Right ventricle myocardium inferior (tissue), 1 donor: ENCODE measurements at regions not wholly inside any gene's neighbourhood (a gene's known extent, or its start where the extent isn't known, plus 50 kb on each side); places are given as distances from the start of the nearest gene placed in this dataset.

Source experiments
- ATAC-seq: fragments of 200-7000 bp; cut with Tn5 transposase; one replicate; pipeline ENCODE4 v1.9.1; 2020; ENCODE audit warnings: mild to moderate bottlenecking, moderate library complexity
- DNase-seq: peaks from one replicate; pipeline ENCODE4 v3.0.0; 2021; ENCODE audit errors: missing footprints
- intact Hi-C: fragments of 100-400 bp; cut with DNase I; formaldehyde crosslinking; loops from one replicate; pipeline ENCODE4 v1.11.0; 2022
- donor health status: DM: no; HTN: yes; CAD: no; lungs with severe emphysema.

DNA sequence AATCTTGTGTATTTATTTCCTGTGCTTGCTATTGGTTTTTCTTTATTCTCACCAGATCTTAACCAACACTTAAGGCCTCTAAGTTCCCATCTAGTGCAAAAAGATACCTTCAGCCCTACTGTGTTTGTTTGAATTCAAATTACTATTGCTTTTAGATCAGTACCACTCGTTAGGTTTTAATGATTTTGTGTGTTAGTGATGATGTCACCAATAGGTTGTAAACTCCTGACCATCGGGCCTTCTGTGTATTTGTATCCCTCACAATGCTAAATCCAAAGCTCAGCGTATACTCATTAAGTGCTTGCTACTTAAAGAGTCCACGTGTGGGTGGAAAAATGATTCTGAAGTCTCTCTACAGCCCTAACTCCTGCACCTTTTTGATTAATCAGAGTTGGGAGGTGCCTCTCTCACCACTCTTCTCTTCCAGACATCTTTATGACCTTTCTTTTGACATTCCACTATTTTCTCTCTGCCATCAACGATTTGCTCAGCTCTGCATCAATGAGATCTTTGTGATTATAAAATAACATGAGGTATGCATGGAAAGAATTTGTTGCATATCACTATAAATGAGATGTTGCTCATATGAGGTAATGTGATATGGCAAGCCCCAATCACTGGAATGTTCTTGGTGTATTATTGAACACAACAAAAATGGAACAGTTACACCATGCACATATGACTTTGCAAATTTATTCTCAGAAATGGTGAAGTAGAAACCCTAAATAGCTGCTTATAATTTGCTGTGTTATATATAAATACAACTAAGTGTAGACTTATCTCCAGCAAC is 55.1 kb upstream of the LAMA2 start:
- intact Hi-C loops = no loop called here
- ATAC-seq (peak; percentile 39), DNase-seq (no peak)

DNA sequence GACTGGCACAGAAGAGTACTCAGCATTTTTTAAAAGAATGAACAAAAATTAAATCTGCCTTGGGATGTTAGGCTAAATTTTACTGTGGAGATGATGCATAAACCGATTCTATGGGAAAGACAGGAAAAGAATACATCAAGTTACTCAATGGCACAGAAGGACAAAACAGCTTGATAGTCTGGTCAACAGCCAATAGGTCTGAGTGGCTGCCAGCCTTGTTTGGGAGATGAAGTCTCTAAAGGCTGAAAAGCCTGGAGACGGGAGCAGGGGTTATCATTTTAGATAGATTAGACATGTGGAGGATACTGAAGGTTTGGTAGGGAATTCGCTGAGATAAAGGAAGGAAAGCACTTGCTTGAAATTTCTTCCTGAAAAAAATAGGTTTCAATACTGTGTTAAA is 56.3 kb upstream of the LAMA2 start:
- peak; percentile 56 for DNase-seq
- peak; percentile 23 for ATAC-seq
- intact Hi-C loops = no loop called here

GRCh38 chr6:128822271-128822670 is 60.7 kb upstream of the LAMA2 start:
- DNase-seq (peak; percentile 48), ATAC-seq (no peak)
- intact Hi-C loops = no loop called here

DNA sequence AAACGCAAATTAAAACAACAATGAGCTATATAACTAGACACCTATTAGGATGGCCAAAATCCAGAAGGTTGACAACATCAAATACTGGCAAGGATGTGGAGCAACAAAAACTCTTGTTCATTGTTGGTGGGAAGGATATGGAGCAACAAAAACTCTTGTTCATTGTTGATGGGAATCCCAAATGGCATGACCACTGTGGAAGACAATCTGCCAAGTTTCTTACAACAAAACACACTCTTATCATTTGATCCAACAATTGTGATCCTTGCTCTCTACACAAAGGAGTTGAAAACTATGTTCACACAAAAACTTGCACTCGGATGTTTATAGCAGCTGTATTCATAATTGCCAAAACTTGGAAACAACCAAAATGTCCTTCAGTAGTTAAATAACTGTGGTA is 61.8 kb upstream of the LAMA2 start:
- intact Hi-C loops = no loop called here
- DNase-seq (no peak), ATAC-seq (peak; percentile 46)

- DNase-seq = no peak
- intact Hi-C loops = loop anchor here (5.0 to 10.0 kb wide), 4 partner anchors 73 to 566 kb away; partner anchors contain the start of gene LAMA2
- no peak for ATAC-seq
Observed at GRCh38 chr6:128808856-128809255, 74.1 kb upstream of the LAMA2 start.

- ATAC-seq (no peak), DNase-seq (no peak)
- intact Hi-C loops = loop anchor here (5.0 to 10.0 kb wide), 4 partner anchors 75 to 567 kb away; partner anchors contain the start of gene LAMA2
Observed at GRCh38 chr6:128807577-128807976, 75.4 kb upstream of the LAMA2 start.

DNA sequence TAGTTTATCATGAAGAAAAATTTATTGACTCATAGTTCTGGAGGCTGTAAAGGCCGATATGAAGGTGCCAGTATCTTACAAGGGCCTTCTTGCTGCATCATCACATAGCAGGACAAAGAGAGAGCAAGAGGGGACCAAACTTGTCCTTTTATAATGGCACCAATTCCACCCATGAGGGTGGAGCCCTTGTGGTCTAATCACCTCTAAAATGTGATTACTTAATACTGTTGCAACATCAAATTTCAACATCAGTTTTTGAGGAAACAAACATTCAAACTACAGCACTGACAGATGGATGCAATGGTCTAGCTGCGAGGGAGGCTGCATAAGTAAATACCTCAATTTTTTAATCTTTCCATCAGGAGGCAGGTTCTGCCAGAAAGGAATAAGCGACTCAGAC is 76.7 kb upstream of the LAMA2 start:
- intact Hi-C loops = loop anchor here (5.0 to 10.0 kb wide), 4 partner anchors 76 to 569 kb away; partner anchors contain the start of gene LAMA2
- no peak for DNase-seq
- peak; percentile 83 for ATAC-seq

- intact Hi-C loops = loop anchor here (10.0 kb wide), 1 partner anchor 571 kb away; no protein-coding TSS in a partner anchor
- DNase-seq (no peak), ATAC-seq (peak; percentile 81)
Observed at GRCh38 chr6:128803911-128804310, 79.0 kb upstream of the LAMA2 start.

DNA sequence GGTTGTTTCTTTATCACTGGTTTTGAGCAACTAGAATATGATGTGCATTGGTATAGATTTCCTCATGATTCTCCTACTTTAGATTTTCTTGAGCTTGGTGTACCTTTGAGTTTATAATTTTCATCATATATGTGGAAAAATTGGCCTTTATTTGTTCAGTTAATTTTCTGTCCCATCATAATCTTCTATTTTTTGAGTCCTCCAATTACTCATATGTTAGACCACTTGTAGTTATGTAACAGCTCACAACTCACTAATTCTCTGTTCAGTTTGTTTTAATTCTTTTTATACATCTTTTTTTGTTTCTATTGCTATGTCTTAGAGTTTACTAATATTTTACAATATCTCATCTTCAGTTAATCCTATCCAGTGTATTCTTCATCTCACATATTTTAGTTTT is 81.3 kb upstream of the LAMA2 start:
- intact Hi-C loops = loop anchor here (10.0 kb wide), 1 partner anchor 573 kb away; no protein-coding TSS in a partner anchor
- DNase-seq (no peak), ATAC-seq (no peak)

DNA sequence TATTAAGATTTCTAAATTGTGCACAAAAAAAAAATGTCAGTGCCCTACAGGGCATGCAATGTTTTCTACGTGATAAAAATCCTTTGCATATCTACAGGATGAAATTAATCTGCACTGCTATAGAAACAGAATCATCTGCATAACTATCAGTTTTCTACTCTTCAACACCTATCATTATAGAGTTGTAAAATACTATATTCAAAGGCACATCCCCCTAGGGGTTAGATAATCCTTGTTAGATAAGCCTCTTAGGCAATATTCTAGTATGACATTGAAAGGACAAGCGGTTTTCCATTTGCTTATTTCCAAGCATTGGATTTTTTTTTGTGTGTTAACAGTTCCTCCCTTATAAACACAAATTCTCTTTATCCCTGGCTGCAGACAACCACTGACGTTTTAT is 98.7 kb upstream of the LAMA2 start:
- intact Hi-C loops = no loop called here
- DNase-seq (no peak), ATAC-seq (no peak)

DNA sequence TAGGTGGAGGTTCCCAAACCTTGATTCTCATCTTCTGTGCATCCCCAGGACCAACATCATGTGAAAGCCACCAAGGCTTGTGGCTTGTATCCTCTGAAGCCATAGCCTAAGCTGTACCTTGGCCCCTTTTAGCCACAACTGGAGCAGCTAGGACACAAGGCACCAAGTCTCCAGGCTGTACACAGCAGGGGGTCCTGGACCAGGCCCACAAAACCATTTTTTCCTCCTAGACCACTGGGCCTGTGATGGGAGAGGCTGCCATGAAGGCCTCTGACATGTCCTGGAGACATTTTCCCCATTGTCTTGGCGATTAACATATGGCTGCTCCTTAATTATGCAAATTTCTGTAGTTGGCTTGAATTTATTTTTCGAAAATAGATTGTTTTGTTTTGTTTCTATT is 114.8 kb upstream of the LAMA2 start:
- DNase-seq = no peak
- ATAC-seq = no peak
- intact Hi-C loops = no loop called here

- DNase-seq (no peak), ATAC-seq (no peak)
- intact Hi-C loops = no loop called here
Observed at GRCh38 chr6:128767705-128768104, 115.2 kb upstream of the LAMA2 start.

DNA sequence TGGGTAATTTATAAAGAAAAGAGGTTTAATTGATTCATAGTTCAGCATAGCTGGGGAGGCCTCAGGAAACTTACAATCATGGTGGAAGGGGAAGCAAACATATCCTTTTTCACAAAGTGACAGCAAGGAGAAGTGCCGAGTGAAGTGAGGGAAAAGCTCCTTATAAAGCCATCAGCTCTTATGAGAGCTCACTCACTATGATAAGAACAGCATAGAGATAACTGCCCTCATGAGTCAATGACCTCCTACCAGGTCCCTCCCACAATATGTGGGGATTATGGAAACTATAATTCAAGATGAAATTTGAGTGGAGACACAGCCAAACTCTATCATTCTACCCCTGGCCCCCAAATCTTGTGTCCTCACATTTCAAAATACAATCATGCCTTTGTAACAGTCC is 115.8 kb upstream of the LAMA2 start:
- intact Hi-C loops = no loop called here
- peak; percentile 23 for ATAC-seq
- no peak for DNase-seq

DNA sequence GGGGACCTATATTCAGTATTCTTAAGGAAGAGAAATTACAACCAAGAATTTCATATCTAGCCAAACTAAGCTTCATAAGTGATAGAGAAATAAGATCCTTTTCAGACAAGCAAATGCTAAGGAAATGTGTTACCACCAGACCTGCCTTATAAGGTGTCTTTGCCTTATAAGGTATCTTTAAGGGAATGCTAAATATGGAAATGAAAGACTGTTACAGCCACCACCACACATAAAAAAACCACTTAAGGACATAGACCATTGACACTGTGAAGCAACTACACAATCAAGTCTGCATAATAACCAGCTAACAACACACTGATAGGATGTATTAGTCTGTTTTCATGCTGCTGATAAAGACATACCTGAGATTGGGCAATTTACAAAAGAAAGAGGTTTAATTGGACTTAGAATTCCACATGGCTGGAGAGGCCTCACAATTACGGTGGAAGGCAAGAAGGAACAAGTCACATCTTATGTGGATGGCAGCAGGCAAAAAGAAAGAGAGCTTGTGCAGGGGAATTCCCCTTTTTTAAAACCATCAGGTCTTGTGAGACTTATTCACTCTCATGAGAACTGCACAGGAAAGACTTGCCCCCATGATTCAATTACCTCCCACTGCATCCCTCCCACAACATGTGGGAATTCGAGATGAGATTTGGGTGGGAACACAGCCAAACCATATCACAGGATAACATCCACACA is 119.2 kb upstream of the LAMA2 start:
- intact Hi-C loops = no loop called here
- no peak for ATAC-seq
- DNase-seq = no peak

- ATAC-seq (no peak), DNase-seq (no peak)
- intact Hi-C loops = no loop called here
Observed at GRCh38 chr6:128759901-128760300, 123.0 kb upstream of the LAMA2 start.

- intact Hi-C loops = no loop called here
- no peak for DNase-seq
- no peak for ATAC-seq
Observed at GRCh38 chr6:128759447-128759846, 123.5 kb upstream of the LAMA2 start.

DNA sequence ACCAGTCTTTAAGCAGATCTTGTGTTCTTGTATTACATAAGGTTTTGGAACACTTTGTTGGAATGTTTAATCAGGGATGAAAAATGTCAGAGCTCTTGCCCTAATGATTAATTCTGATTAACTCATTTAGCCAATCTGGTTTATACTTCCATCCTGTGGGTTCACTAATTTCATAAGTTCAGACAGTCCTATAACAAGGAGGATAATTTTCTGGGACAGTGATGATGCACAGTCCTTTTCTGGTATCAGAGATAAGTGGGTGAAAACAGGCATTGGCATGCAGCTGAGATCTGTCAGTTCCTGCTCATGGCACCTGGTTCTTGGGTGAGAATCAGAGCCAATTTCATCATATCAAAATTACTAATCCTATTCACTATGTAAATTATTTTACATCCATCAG is 125.0 kb upstream of the LAMA2 start:
- DNase-seq = no peak
- ATAC-seq = no peak
- intact Hi-C loops = no loop called here

DNA sequence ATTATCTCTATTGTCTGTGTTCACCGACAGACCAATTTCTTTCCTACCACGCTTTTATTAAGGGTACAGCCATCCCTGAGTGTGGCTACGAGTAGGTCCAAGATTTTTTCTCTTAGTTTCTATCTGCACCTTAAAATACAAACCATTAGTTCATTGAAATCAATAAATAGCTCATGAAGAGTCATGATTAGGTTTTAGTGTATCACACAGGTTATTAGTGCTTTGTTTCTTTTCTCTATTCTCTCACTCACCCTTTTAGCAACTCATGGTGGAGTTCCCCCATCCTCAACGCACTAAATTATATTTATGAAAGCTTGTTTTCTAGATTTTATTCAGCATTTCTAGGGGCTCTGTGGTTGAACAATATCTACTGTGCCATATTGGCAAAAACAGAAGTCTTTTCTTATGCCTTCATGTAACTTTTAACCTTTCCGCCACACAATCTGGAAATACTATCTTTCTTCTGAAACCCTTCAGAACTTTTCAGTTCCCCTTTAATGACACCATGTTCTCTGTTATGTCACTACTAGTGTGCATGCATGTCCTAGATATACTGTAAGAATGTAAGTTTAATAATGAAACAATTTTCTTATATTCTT is 128.2 kb upstream of the LAMA2 start:
- no peak for ATAC-seq
- no peak for DNase-seq
- intact Hi-C loops = no loop called here

GRCh38 chr6:128743974-128744765 is 138.8 kb upstream of the LAMA2 start:
- DNase-seq = peak; percentile 32
- intact Hi-C loops = no loop called here
- ATAC-seq = no peak
